Neural crest cell (in vitro differentiated cells): ENCODE measurements at regions not wholly inside any gene's neighbourhood (a gene's known extent, or its start where the extent isn't known, plus 50 kb on each side); places are given as distances from the start of the nearest gene placed in this dataset.

Experiments
- DNase-seq: peaks from one replicate; pipeline ENCODE4 v3.0.0; 2021; ENCODE audit warnings: low read depth, mixed read lengths, low spot score
- H3K27ac Mint-ChIP-seq: one replicate; pipeline ENCODE4 v1.8.0; 2021; ENCODE audit warnings: mild to moderate bottlenecking, mixed read lengths; ENCODE audit not compliant: unreplicated experiment
- H3K27me3 Mint-ChIP-seq: 2 replicates; pipeline ENCODE4 v1.8.0; 2021; ENCODE audit warnings: low read depth, mild to moderate bottlenecking, mixed read lengths
- H3K36me3 Mint-ChIP-seq: 2 replicates; pipeline ENCODE4 v1.8.0; 2021; ENCODE audit warnings: low read depth, mild to moderate bottlenecking, mixed read lengths
- H3K4me1 Mint-ChIP-seq: 2 replicates; pipeline ENCODE4 v1.8.0; 2021; ENCODE audit warnings: mixed read lengths
- H3K4me3 Mint-ChIP-seq: one replicate; pipeline ENCODE4 v1.8.0; 2021; ENCODE audit warnings: mild to moderate bottlenecking, mixed read lengths
- H3K9me3 Mint-ChIP-seq: 2 replicates; pipeline ENCODE4 v1.8.0; 2021; ENCODE audit warnings: mixed read lengths
- TF ChIP-seq, protein P1 (sequence below): fragments of 200-600 bp; sonication (generic); conservative IDR thresholded peaks from 2 replicates; pipeline ENCODE4 v1.5.0; 2021; ENCODE audit warnings: antibody characterized with exemption, mild to moderate bottlenecking

GRCh38 chr5:106601620-106602019, 1069.1 kb downstream of the EFNA5 start:
- no peak overlapping the region for H3K4me3 Mint-ChIP-seq
- no peaks in the 10 kb centered on the region for H3K27me3 Mint-ChIP-seq
- no peak for DNase-seq
- no peak overlapping the region for H3K27ac Mint-ChIP-seq
- H3K4me1 Mint-ChIP-seq: no peaks in the 10 kb centered on the region
- no peaks in the 10 kb centered on the region for H3K36me3 Mint-ChIP-seq
- peaks cover 6% of the 10 kb centered on the region for H3K9me3 Mint-ChIP-seq
- TF ChIP-seq, protein P1, sequence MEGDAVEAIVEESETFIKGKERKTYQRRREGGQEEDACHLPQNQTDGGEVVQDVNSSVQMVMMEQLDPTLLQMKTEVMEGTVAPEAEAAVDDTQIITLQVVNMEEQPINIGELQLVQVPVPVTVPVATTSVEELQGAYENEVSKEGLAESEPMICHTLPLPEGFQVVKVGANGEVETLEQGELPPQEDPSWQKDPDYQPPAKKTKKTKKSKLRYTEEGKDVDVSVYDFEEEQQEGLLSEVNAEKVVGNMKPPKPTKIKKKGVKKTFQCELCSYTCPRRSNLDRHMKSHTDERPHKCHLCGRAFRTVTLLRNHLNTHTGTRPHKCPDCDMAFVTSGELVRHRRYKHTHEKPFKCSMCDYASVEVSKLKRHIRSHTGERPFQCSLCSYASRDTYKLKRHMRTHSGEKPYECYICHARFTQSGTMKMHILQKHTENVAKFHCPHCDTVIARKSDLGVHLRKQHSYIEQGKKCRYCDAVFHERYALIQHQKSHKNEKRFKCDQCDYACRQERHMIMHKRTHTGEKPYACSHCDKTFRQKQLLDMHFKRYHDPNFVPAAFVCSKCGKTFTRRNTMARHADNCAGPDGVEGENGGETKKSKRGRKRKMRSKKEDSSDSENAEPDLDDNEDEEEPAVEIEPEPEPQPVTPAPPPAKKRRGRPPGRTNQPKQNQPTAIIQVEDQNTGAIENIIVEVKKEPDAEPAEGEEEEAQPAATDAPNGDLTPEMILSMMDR: no peak

- H3K9me3 Mint-ChIP-seq: peaks cover 7% of the 10 kb centered on the region
- H3K4me3 Mint-ChIP-seq: no peak overlapping the region
- no peak overlapping the region for H3K27ac Mint-ChIP-seq
- TF ChIP-seq, protein P1: no peak
- no peaks in the 10 kb centered on the region for H3K27me3 Mint-ChIP-seq
- H3K36me3 Mint-ChIP-seq: no peaks in the 10 kb centered on the region
- no peak for DNase-seq
- no peaks in the 10 kb centered on the region for H3K4me1 Mint-ChIP-seq
Measured at GRCh38 chr5:106600803-106601202, 1069.9 kb downstream of the EFNA5 start.

- no peaks in the 10 kb centered on the region for H3K27me3 Mint-ChIP-seq
- peaks cover 16% of the 10 kb centered on the region for H3K9me3 Mint-ChIP-seq
- TF ChIP-seq, protein P1: no peak
- no peaks in the 10 kb centered on the region for H3K4me1 Mint-ChIP-seq
- no peak overlapping the region for H3K4me3 Mint-ChIP-seq
- no peak overlapping the region for H3K27ac Mint-ChIP-seq
- no peak for DNase-seq
- H3K36me3 Mint-ChIP-seq: no peaks in the 10 kb centered on the region
Measured at GRCh38 chr5:106595864-106596263, 1074.9 kb downstream of the EFNA5 start.

GRCh38 chr5:106584268-106584667, 1086.5 kb downstream of the EFNA5 start:
- no peak overlapping the region for H3K4me3 Mint-ChIP-seq
- no peak overlapping the region for H3K27ac Mint-ChIP-seq
- TF ChIP-seq, protein P1: no peak

GRCh38 chr5:106578736-106579135, 1092.0 kb downstream of the EFNA5 start:
- H3K27ac Mint-ChIP-seq: no peak overlapping the region

More at GRCh38 chr5:106584268-106584667, 1086.5 kb downstream of the EFNA5 start:
- Mint-ChIP-seq H3K4me1 (no peaks in the 10 kb centered on the region), H3K9me3 (no peaks in the 10 kb centered on the region), H3K36me3 (no peaks in the 10 kb centered on the region), H3K27me3 (no peaks in the 10 kb centered on the region)
- DNase-seq: no peak

More at GRCh38 chr5:106578736-106579135, 1092.0 kb downstream of the EFNA5 start:
- Mint-ChIP-seq H3K36me3 (no peaks in the 10 kb centered on the region), H3K4me1 (no peaks in the 10 kb centered on the region), H3K4me3 (no peak overlapping the region), H3K27me3 (no peaks in the 10 kb centered on the region), H3K9me3 (peaks cover 4% of the 10 kb centered on the region)
- TF ChIP-seq, protein P1: no peak
- no peak for DNase-seq
